HG03039 (cell line): ENCODE measurements at regions not wholly inside any gene's neighbourhood (a gene's known extent, or its start where the extent isn't known, plus 50 kb on each side); places are given as distances from the start of the nearest gene placed in this dataset.
A peak's percentile ranks its signal among the peaks of the same experiment; 100 is the strongest.

ENCODE experiments used
- ATAC-seq: cut with Tn5 transposase; IDR thresholded peaks from one replicate; pipeline ENCODE4 v1.9.1; 2021; ENCODE audit warnings: mild to moderate bottlenecking, moderate library complexity; ENCODE audit not compliant: unreplicated experiment

DNA sequence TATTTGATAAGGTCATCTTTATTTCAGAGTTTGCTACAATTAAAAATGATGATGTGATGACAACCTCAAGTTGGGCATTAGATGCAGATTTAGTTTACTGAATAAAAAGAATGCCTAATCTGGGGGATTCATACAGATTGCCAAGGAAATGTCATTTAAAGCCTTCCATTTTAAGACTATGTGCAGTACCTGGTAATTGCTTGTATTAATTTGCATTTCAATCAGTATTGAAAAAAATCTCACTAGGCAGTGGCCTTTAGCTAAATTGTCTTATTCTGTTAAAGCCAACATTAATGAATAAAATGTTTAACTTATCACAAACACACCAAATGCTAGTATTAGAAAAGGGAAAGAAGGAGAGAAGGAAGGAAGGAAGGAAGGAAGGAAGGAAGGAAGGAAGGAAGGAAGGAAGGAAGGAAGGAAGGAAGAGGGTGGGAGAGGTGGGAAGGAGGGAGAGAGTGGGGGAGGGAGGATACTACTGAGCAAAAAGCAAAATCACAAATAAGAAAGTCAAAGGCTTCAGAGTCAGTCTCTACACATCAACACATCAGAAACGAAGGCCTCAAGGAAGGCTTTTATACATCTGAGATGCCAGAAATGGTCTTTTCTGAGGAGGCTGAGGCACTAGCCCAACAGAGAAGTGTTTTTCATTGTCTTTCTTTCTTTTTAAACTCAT is 271.1 kb upstream of the CLEC14A start:
- ATAC-seq = no peak

- ATAC-seq = no peak
Measured at GRCh38 chr14:38524636-38525509, 269.0 kb upstream of the CLEC14A start.

DNA sequence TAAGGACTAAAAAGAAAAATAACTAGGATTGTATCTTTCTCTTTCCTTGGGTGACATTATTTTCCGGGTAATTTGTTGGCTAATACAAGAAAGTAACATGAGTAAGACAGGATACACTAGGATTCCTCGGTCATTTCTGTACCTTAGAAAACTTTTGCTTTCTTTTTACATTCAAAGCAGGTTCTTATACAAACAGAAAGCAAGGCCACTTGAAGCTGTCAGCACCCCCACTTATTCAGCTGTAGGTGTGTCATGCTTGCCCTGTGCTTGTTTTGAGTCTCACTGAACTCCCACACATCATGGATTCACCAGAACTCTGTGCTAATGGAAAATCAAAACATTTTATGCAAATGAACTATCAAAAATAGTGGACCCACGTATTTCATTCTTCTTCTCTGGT is 266.8 kb upstream of the CLEC14A start:
- no peak for ATAC-seq

- ATAC-seq = no peak
Measured at GRCh38 chr14:38521591-38521990, 265.7 kb upstream of the CLEC14A start.

DNA sequence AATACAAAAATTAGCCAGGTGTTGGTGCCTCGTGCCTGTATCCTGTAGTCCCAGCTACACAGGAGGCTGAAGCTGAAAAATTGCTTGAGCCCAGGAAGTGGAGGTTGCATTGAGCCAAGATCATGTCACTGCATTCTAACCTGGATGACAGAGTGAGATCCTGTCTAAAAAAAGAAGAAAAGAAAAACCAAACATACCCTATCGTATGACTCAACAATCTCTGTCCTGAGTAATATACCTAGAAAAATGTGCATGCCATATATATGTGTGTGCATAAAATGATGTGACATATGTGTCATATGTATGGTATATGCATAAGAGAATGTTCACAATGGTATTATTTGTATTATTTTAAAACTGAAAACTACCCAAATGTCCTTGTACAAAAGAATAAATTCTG is 261.5 kb upstream of the CLEC14A start:
- no peak for ATAC-seq

- no peak for ATAC-seq
Measured at GRCh38 chr14:38512236-38512635, 256.3 kb upstream of the CLEC14A start.

DNA sequence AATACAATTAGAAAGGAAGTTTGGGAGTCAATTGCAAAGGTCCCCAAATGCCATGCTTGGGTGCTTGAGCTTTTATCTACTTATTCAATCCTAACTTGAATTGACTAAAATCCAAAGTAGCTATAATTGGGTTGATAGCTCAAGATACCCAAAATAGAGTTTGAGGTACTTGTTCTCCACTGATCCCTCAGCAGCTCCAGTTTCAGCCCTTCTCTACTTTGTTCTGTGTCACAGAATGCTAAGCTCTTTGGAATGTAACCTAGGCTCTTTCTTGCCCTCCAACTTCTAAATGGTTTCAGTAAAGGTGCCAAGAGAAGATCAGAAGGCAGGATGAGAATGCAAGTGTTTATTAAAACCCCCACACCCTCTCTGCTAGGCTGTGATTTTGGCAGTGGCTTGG is 251.4 kb upstream of the CLEC14A start:
- ATAC-seq = no peak

DNA sequence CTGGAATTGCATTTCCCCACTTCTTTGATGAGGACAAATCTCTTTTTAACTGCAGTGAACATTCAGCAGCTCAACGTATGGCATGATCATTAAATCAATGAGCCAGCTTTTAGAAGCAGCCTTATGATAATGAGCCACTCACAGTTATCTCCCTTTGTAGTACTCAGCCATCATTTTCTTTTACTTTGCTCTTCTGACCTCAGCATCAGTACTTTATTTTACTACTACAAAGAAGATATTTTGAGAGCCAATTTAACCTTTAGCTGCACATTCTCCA is 250.0 kb upstream of the CLEC14A start:
- no peak for ATAC-seq

GRCh38 chr14:38505221-38505972 is 249.5 kb upstream of the CLEC14A start:
- no peak for ATAC-seq

DNA sequence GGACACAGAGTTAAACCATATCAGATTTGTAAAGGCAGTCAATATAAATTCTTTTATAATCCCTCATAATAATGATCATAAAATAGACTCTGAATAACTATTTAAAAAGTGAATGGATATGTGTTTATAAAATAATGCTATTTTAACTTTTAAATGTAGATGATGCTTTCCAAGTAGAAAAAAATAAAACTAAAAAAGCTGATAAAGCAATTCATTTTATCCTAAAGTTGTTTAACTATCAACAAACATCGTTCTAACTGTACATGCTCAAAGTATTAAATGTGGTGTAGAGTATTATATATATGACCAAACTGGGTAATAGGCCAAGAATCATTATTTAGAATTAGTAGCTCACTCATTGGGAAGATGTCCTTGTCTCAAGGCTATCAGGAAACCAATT is 248.3 kb upstream of the CLEC14A start:
- ATAC-seq = no peak

GRCh38 chr14:38502239-38502638 is 246.3 kb upstream of the CLEC14A start:
- no peak for ATAC-seq

GRCh38 chr14:38500125-38500524 is 244.2 kb upstream of the CLEC14A start:
- no peak for ATAC-seq

DNA sequence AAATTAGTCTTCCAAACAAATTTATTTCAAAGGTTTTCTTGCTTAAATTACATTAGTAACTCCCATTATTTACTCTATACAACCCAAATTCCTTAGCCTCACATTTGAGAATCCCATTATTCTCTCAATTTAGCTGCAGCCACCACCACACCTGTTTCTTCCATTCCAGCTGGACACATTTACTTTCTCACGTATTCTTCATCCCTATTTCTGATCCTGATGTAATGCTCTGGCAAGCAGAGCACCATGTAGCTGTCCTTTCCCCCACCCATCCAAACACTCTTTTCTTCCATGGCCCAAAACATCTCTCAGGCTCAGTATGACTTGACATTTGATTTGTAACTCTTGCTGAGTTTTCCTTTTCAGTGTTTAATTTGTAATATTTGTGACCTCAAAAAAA is 240.2 kb upstream of the CLEC14A start:
- ATAC-seq = no peak

DNA sequence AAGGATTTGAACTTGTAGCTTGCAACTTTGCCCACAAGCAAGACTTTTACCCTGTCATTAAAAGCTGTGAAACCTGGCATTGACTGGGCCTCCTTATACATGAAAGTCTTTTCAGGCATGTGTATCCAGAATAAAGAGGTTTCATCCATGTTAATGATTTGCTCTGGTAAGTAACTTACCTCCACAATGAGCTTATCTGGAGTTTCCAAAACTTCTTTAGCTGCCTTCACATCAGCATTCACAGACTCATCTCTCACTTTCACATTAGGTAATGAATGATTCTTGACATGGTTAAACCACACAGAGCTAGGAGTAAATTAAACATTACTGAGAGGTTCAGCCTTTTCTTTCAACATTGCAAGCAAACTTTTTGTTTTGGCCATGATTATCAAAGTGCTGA is 234.4 kb upstream of the CLEC14A start:
- ATAC-seq = peak; percentile 52

DNA sequence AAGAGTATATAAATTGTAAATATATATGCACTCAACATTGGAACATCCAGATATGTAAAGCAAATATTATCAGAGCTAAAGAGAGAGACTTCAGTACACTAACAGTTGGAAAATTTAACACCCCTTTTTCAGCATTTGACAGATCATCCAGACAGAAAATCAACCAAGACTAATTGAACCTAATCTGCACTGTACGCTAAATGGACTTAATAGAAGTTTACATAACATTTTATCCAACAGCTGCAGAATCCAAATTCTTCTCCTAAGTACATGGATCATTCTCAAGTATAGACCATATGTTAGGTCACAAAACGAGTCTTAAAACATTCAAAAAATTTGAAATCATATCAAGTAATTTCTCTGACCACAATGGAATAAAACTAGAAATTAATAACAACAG is 229.1 kb upstream of the CLEC14A start:
- ATAC-seq = no peak

DNA sequence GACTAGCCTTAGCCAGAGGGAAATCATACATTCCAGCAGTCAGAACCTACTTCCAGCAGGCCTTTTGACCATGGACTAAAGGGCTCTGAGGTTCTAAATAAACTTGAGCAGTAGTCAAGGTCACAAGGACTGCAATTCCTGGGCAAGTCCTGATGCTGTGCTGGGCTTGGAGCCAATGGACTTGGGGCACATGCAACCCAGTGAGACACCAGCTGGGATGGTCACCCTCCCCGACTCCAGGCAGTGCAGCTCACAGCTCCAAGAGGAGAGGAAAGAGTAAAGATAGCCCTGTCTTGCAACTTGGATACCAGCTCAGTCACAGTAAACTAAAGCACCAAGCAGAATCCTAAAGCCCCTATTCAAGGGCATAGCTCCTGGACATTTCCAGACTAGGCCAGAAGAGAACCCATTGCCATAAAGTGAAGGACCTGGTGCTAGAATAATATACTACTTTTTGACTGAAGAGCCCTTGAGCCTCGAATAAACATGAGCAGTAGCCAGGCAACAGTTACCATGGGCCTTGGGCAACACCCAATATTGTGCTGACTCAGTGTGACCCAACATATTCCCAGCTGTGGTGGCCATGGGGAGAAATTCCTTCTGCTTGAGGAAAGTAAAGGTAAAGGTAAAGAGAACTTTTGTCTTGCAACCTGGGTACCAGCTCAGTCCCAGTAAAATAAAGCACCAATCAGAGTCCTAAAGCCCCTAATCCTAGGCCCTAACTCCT is 226.2 kb upstream of the CLEC14A start:
- no peak for ATAC-seq

- ATAC-seq = no peak
Measured at GRCh38 chr14:38469156-38469555, 213.3 kb upstream of the CLEC14A start.

- no peak for ATAC-seq
Measured at GRCh38 chr14:38442208-38442607, 186.3 kb upstream of the CLEC14A start.

DNA sequence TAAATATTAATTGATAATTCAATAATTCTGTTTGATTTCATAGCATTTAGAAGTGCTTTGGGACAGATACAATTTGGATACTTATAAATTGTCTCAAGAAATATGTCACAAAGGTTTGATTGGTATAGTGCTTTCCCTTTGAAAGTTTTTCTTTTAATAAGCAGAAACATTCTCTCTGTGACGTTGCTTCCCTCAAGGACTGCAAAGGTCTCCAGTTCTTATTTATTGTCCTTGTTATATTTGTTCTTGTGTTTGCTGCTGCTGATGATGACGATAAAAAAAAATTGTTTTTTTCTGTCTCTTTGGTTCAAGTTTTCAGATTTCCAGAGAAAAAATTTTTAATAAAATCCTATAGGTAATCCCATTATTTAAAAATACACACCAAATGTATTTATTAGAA is 176.3 kb upstream of the CLEC14A start:
- no peak for ATAC-seq

DNA sequence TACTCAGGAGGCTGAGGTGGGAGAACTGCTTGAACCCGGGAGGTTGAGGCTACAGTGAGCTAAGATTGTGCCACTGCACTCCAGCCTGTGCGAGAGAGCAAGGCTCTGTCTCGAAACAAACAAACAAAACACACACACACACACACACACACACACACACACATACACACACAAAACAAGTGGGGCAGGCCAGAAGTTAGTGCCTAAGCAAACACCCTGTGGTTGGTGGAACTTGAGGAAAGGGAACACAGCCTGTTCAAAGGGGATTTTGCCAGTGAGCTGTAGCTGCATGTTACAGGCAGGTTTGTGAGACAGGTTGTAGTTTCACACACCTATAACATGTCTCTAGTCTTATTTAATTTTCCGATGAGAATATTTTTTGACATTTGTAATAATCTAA is 175.3 kb upstream of the CLEC14A start:
- ATAC-seq = no peak

DNA sequence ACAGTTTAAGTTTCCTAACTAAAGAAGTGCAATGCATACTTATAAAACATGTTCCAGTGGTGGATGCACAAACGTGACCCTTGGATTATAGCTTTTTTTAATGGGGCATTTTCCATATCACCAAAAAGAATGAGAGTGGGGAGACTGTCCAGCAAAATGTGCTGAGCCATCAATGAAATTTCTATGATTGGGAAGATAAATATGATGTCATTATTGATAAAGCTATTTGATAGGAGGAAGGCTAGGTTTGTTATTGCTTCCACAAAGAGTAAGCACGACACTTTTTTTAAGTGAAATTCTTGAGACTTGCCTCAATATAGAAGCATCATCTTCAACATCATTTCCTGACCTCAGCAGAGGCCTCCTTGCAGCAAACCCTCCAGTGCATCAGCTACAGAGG is 174.6 kb upstream of the CLEC14A start:
- no peak for ATAC-seq
